ENCODE measurements at regions not wholly inside any gene's neighbourhood (a gene's known extent, or its start where the extent isn't known, plus 50 kb on each side); places are given as distances from the start of the nearest gene placed in this dataset.

GRCh38 chr5:19002111-19002510 is 985.9 kb downstream of the CDH18 start:
- Histone ChIP-seq H3K9ac (ENCODE audit: control insufficient read depth, extremely low read depth, insufficient read depth, low read length) (no peak overlapping the region), H3K27me3 (ENCODE audit: control insufficient read depth, extremely low read depth, insufficient read depth, low read length) (no peaks in the 10 kb centered on the region), H3K4me2 (ENCODE audit: control insufficient read depth, extremely low read depth, insufficient read depth, low read depth, low read length) (no peak overlapping the region), H4K20me1 (ENCODE audit: control insufficient read depth, extremely low read depth, insufficient read depth, low read length) (no peaks in the 10 kb centered on the region), H3K4me1 (ENCODE audit: control insufficient read depth, extremely low read depth, insufficient read depth, low read length) (no peaks in the 10 kb centered on the region), H3K9me3 (ENCODE audit: control insufficient read depth, low read depth, low read length) (no peaks in the 10 kb centered on the region), H3K27ac (ENCODE audit: control insufficient read depth, insufficient read depth, low read length) (no peak overlapping the region), H3K9me1 (ENCODE audit: control insufficient read depth, extremely low read depth, insufficient read depth, low read length) (no peaks in the 10 kb centered on the region), H3K4me3 (ENCODE audit: control insufficient read depth in 2 of 3, extremely low read depth in 1 of 3, insufficient read depth in 2 of 3, low read depth in 1 of 3, low read length in 3 of 3) (no peak overlapping the region), H3K36me3 (ENCODE audit: control insufficient read depth in 2 of 2, extremely low read depth in 1 of 2, insufficient read depth in 2 of 2, low read length in 2 of 2) (no peaks in the 10 kb centered on the region), H2AFZ (ENCODE audit: control insufficient read depth, low read length) (no peak overlapping the region), H3K79me2 (ENCODE audit: control insufficient read depth, insufficient read depth, low read length) (no peaks in the 10 kb centered on the region)
- FAIRE-seq (no peak), DNase-seq (ENCODE audit: low read depth, low spot score) (no peak)
- dilution Hi-C loops (cut with MboI; ENCODE audit: extremely low pct_ligation_motif_present, low sequenced_read_pairs) = no loop called here
- no peak for TF ChIP-seq EZH2 (IDR thresholded peaks at IDR 0.05; ENCODE audit: low read length)
- TF ChIP-seq CTCF (optimal IDR thresholded peaks at IDR 0.05 in 1 of 3, IDR thresholded peaks at IDR 0.05 in 1 of 3, conservative IDR thresholded peaks at IDR 0.05 in 1 of 3; ENCODE audit: extremely low read depth in 1 of 3, insufficient read depth in 2 of 3, low read length in 3 of 3) = no peak

- H4K20me1 ChIP-seq (ENCODE audit: control insufficient read depth, extremely low read depth, insufficient read depth, low read length) = no peaks in the 10 kb centered on the region
- no peaks in the 10 kb centered on the region for H3K36me3 ChIP-seq (ENCODE audit: control insufficient read depth in 2 of 2, extremely low read depth in 1 of 2, insufficient read depth in 2 of 2, low read length in 2 of 2)
- no peak for TF ChIP-seq CTCF (optimal IDR thresholded peaks at IDR 0.05 in 1 of 3, IDR thresholded peaks at IDR 0.05 in 1 of 3, conservative IDR thresholded peaks at IDR 0.05 in 1 of 3; ENCODE audit: extremely low read depth in 1 of 3, insufficient read depth in 2 of 3, low read length in 3 of 3)
- TF ChIP-seq EZH2 (IDR thresholded peaks at IDR 0.05; ENCODE audit: low read length) = no peak
- H3K79me2 ChIP-seq (ENCODE audit: control insufficient read depth, insufficient read depth, low read length) = no peaks in the 10 kb centered on the region
- H3K4me2 ChIP-seq (ENCODE audit: control insufficient read depth, extremely low read depth, insufficient read depth, low read depth, low read length) = no peak overlapping the region
- H3K4me1 ChIP-seq (ENCODE audit: control insufficient read depth, extremely low read depth, insufficient read depth, low read length) = no peaks in the 10 kb centered on the region
- H3K9me1 ChIP-seq (ENCODE audit: control insufficient read depth, extremely low read depth, insufficient read depth, low read length) = no peaks in the 10 kb centered on the region
- H3K27me3 ChIP-seq (ENCODE audit: control insufficient read depth, extremely low read depth, insufficient read depth, low read length) = no peaks in the 10 kb centered on the region
- H3K9ac ChIP-seq (ENCODE audit: control insufficient read depth, extremely low read depth, insufficient read depth, low read length) = no peak overlapping the region
- no peaks in the 10 kb centered on the region for H3K9me3 ChIP-seq (ENCODE audit: control insufficient read depth, low read depth, low read length)
- no peak for DNase-seq (ENCODE audit: low read depth, low spot score)
- dilution Hi-C loops (cut with MboI; ENCODE audit: extremely low pct_ligation_motif_present, low sequenced_read_pairs) = no loop called here
- no peak for FAIRE-seq
- no peak overlapping the region for H2AFZ ChIP-seq (ENCODE audit: control insufficient read depth, low read length)
- no peak overlapping the region for H3K4me3 ChIP-seq (ENCODE audit: control insufficient read depth in 2 of 3, extremely low read depth in 1 of 3, insufficient read depth in 2 of 3, low read depth in 1 of 3, low read length in 3 of 3)
- no peak overlapping the region for H3K27ac ChIP-seq (ENCODE audit: control insufficient read depth, insufficient read depth, low read length)
Measured at GRCh38 chr5:19018822-19019221, 969.2 kb downstream of the CDH18 start.
